ENCODE measurements at regions not wholly inside any gene's neighbourhood (a gene's known extent, or its start where the extent isn't known, plus 50 kb on each side); places are given as distances from the start of the nearest gene placed in this dataset.

GRCh38 chr5:39867923-39868322, 443.1 kb upstream of the DAB2 start:
- TF ChIP-seq POLR2A (IDR thresholded peaks at IDR 0.05) (no peak), POLR2AphosphoS5 (IDR thresholded peaks at IDR 0.05) (no peak), EP300 (IDR thresholded peaks at IDR 0.05; ENCODE audit: low read depth) (no peak)
- TF ChIP-seq, protein P1, sequence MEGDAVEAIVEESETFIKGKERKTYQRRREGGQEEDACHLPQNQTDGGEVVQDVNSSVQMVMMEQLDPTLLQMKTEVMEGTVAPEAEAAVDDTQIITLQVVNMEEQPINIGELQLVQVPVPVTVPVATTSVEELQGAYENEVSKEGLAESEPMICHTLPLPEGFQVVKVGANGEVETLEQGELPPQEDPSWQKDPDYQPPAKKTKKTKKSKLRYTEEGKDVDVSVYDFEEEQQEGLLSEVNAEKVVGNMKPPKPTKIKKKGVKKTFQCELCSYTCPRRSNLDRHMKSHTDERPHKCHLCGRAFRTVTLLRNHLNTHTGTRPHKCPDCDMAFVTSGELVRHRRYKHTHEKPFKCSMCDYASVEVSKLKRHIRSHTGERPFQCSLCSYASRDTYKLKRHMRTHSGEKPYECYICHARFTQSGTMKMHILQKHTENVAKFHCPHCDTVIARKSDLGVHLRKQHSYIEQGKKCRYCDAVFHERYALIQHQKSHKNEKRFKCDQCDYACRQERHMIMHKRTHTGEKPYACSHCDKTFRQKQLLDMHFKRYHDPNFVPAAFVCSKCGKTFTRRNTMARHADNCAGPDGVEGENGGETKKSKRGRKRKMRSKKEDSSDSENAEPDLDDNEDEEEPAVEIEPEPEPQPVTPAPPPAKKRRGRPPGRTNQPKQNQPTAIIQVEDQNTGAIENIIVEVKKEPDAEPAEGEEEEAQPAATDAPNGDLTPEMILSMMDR (IDR thresholded peaks at IDR 0.05): no peak

Measured in transverse colon (tissue), 4 donors.